AG04450 (cell line): ENCODE measurements at regions not wholly inside any gene's neighbourhood (a gene's known extent, or its start where the extent isn't known, plus 50 kb on each side); places are given as distances from the start of the nearest gene placed in this dataset.

Experiments
- CTCF ChIA-PET: fragments of 300-600, 350-600 bp; formaldehyde crosslinking; extraction: SDS; loops from one replicate; lab custom pipeline; 2022; ENCODE audit warnings: antibody characterized with exemption, inconsistent platforms; lab: Charles Lee
- POLR2A ChIA-PET: fragments of 350-600 bp; formaldehyde crosslinking; extraction: SDS; loops from one replicate; lab custom pipeline; 2021; ENCODE audit warnings: antibody characterized with exemption, inconsistent platforms; lab: Yijun Ruan, JAX
- DNase-seq: peaks from one replicate; pipeline ENCODE4 v3.0.0-alpha.2; 2011; ENCODE audit warnings: low read depth, low spot score
- H3K27ac ChIP-seq: one replicate; pipeline ENCODE4 v1.5.1; 2012; ENCODE audit warnings: low read depth, low read length, control low read depth
- H3K27me3 ChIP-seq: one replicate; pipeline ENCODE4 v1.6.0; 2012; ENCODE audit warnings: low read length; ENCODE audit not compliant: control insufficient read depth, insufficient read depth
- H3K4me3 ChIP-seq: 2 replicates; pipeline ENCODE4 v1.5.1; 2011; ENCODE audit warnings: mild to moderate bottlenecking, low read depth, low read length, control low read depth
- H3K9me3 ChIP-seq: 2 replicates; pipeline ENCODE4 v1.5.1; 2012; ENCODE audit warnings: low read length; ENCODE audit not compliant: control insufficient read depth, insufficient read depth
- CTCF ChIP-seq: IDR thresholded peaks from 2 replicates; pipeline ENCODE4 v1.5.1; 2011; ENCODE audit warnings: low read depth, low read length, control low read depth, inconsistent platforms

GRCh38 chr7:149622444-149623210 lies 125.0 kb upstream of the ZNF746 start:
- no peaks in the 10 kb centered on the region for H3K27me3 ChIP-seq
- no peak for DNase-seq
- TF ChIP-seq CTCF, result no peak
- ChIA-PET CTCF (interaction anchor here (1.0 to 1.6 kb wide), 4 partner anchors 24 to 497 kb away, joined by 3 to 4 read pairs (median 4); no protein-coding TSS in a partner anchor), POLR2A (interaction anchor here (0.6 to 0.7 kb wide), 2 partner anchors 23 to 595 kb away, joined by 4 read pairs; no protein-coding TSS in a partner anchor)
- no peaks in the 10 kb centered on the region for H3K9me3 ChIP-seq
- peak overlapping the region; percentile 71 for H3K4me3 ChIP-seq
- no peak overlapping the region for H3K27ac ChIP-seq

GRCh38 chr7:149621776-149622175 lies 124.2 kb upstream of the ZNF746 start:
- POLR2A ChIA-PET, result interaction anchor here (0.6 to 0.7 kb wide), 2 partner anchors 22 to 595 kb away, joined by 4 read pairs; no protein-coding TSS in a partner anchor
- no peak for TF ChIP-seq CTCF
- Histone ChIP-seq H3K27me3 (no peaks in the 10 kb centered on the region), H3K4me3 (no peak overlapping the region), H3K9me3 (no peaks in the 10 kb centered on the region), H3K27ac (no peak overlapping the region)
- CTCF ChIA-PET, result interaction anchor here (1.0 kb wide), 1 partner anchor 38 kb away, joined by 3 read pairs; no protein-coding TSS in a partner anchor
- DNase-seq, result no peak

GRCh38 chr7:149620961-149621360 lies 123.4 kb upstream of the ZNF746 start:
- no peak for DNase-seq
- POLR2A ChIA-PET, result no interaction called here
- Histone ChIP-seq H3K27ac (no peak overlapping the region), H3K4me3 (no peak overlapping the region), H3K9me3 (no peaks in the 10 kb centered on the region), H3K27me3 (no peaks in the 10 kb centered on the region)
- TF ChIP-seq CTCF, result no peak
- CTCF ChIA-PET, result no interaction called here

- Histone ChIP-seq H3K9me3 (no peaks in the 10 kb centered on the region), H3K27me3 (no peaks in the 10 kb centered on the region), H3K4me3 (no peak overlapping the region), H3K27ac (no peak overlapping the region)
- ChIA-PET CTCF (no interaction called here), POLR2A (no interaction called here)
- DNase-seq, result no peak
- TF ChIP-seq CTCF, result no peak
These were observed 119.3 kb upstream of the ZNF746 start for GRCh38 chr7:149616898-149617297.

- DNase-seq, result no peak
- Histone ChIP-seq H3K27me3 (no peaks in the 10 kb centered on the region), H3K27ac (no peak overlapping the region), H3K4me3 (no peak overlapping the region), H3K9me3 (no peaks in the 10 kb centered on the region)
- ChIA-PET CTCF (no interaction called here), POLR2A (no interaction called here)
- TF ChIP-seq CTCF, result no peak
These were observed 118.2 kb upstream of the ZNF746 start for GRCh38 chr7:149615690-149616270.
